SK-N-SH (cell line): ENCODE measurements at regions not wholly inside any gene's neighbourhood (a gene's known extent, or its start where the extent isn't known, plus 50 kb on each side); places are given as distances from the start of the nearest gene placed in this dataset.

Experiments used
- CTCF ChIA-PET: fragments of 300-600, 350-600 bp; formaldehyde crosslinking; extraction: SDS; loops from one replicate; lab custom pipeline; 2021; lab: Yijun Ruan, JAX
- POLR2A ChIA-PET: fragments of 350-600 bp; sonication (Branson Sonifier 250); formaldehyde crosslinking; extraction: SDS; loops from one replicate; lab custom pipeline; 2020; ENCODE audit warnings: antibody characterized with exemption, inconsistent platforms; lab: Yijun Ruan, JAX
- DNase-seq: peaks from one replicate; pipeline ENCODE4 v3.0.0; 2012
- H2AFZ ChIP-seq: fragments of 200-600 bp; sonication (generic); 2 replicates; pipeline ENCODE4 v1.8.1; 2016; ENCODE audit warnings: antibody characterized with exemption, mild to moderate bottlenecking, low read depth
- H3F3A ChIP-seq: fragments of 200-600 bp; sonication (generic); replicated peaks from 2 replicates; pipeline ENCODE3; 2016; ENCODE audit warnings: antibody characterized with exemption, mild to moderate bottlenecking; ENCODE audit not compliant: insufficient read depth
- H3K27ac ChIP-seq, 2 experiments: fragments of 200-500 bp in 1 of 2; fragments of 200-600 bp in 1 of 2; sonication (Bioruptor generic) in 1 of 2; sonication (generic), shearing (Covaris generic) in 1 of 2; 2 replicates each; pipeline versions ENCODE4 v1.5.1 to v1.6.1; 2014 to 2016; ENCODE audit warnings: low read depth in 2 of 2, inconsistent platforms in 1 of 2, low read length in 1 of 2, mild to moderate bottlenecking in 1 of 2, mixed read lengths in 1 of 2
- H3K27me3 ChIP-seq: fragments of 200-600 bp; sonication (generic), shearing (Covaris generic); 2 replicates; pipeline ENCODE4 v1.6.1; 2016; ENCODE audit warnings: mixed run types; ENCODE audit not compliant: insufficient read depth
- H3K36me3 ChIP-seq, 2 experiments: fragments of 200-500 bp in 1 of 2; fragments of 200-600 bp in 1 of 2; sonication (Bioruptor generic) in 1 of 2; sonication (generic) in 1 of 2; replicated peaks in 1 of 2; 2 replicates each; pipeline versions ENCODE3 to v1.5.1; 2014 to 2016; ENCODE audit warnings: low read length in 1 of 2, mild to moderate bottlenecking in 1 of 2; ENCODE audit not compliant: insufficient read depth in 2 of 2, control insufficient read depth in 1 of 2
- H3K4me1 ChIP-seq, 2 experiments: fragments of 200-500 bp in 1 of 2; fragments of 200-600 bp in 1 of 2; sonication (Bioruptor generic) in 1 of 2; sonication (generic), shearing (Covaris generic) in 1 of 2; 2 replicates each; pipeline versions ENCODE4 v1.5.1 to v1.6.1; 2014 to 2016; ENCODE audit warnings: low read depth in 1 of 2, low read length in 1 of 2, mixed run types in 1 of 2; ENCODE audit not compliant: insufficient read depth in 2 of 2, control insufficient read depth in 1 of 2
- H3K4me2 ChIP-seq: fragments of 200-600 bp; sonication (generic), shearing (Covaris generic); 2 replicates; pipeline ENCODE4 v1.6.1; 2017; ENCODE audit warnings: mixed run types
- H3K4me3 ChIP-seq, 2 experiments: fragments of 200-500 bp in 1 of 2; fragments of 200-600 bp in 1 of 2; sonication (Bioruptor generic) in 1 of 2; sonication (generic), shearing (Covaris generic) in 1 of 2; 2 replicates each; pipeline versions ENCODE4 v1.5.1 to v1.8.1; 2014 to 2016; ENCODE audit warnings: low read depth in 2 of 2, inconsistent platforms in 1 of 2, low read length in 1 of 2, mild to moderate bottlenecking in 1 of 2, mixed read lengths in 1 of 2, moderate library complexity in 1 of 2
- H3K79me2 ChIP-seq: fragments of 200-600 bp; sonication (generic); 2 replicates; pipeline ENCODE4 v1.8.1; 2017; ENCODE audit warnings: mild to moderate bottlenecking; ENCODE audit not compliant: insufficient read depth
- H3K9ac ChIP-seq: fragments of 200-600 bp; sonication (generic); 2 replicates; pipeline ENCODE4 v1.6.1; 2017; ENCODE audit warnings: mixed run types
- H3K9me2 ChIP-seq: fragments of 200-600 bp; sonication (generic); 2 replicates; pipeline ENCODE4 v1.6.1; 2017; ENCODE audit warnings: mixed run types
- H3K9me3 ChIP-seq: fragments of 200-600 bp; sonication (generic); 2 replicates; pipeline ENCODE4 v1.6.1; 2017; ENCODE audit warnings: mixed run types, mild to moderate bottlenecking, moderate library complexity
- H4K20me1 ChIP-seq: fragments of 200-600 bp; sonication (generic); 2 replicates; pipeline ENCODE4 v1.6.1; 2017; ENCODE audit warnings: mild to moderate bottlenecking, mixed run types; ENCODE audit not compliant: insufficient read depth
- CHD2 ChIP-seq: fragments of 150-350 bp; IDR thresholded peaks from 2 replicates; pipeline ENCODE4 v1.6.1; 2018; ENCODE audit warnings: low read length; ENCODE audit not compliant: partially characterized antibody
- ELF1 ChIP-seq: IDR thresholded peaks from 2 replicates; pipeline ENCODE4 v1.4.0; 2012
- EP300 ChIP-seq, 2 experiments: IDR thresholded peaks; 2 replicates each; pipeline versions ENCODE4 v1.4.0 to v1.6.1; 2012; ENCODE audit warnings: borderline replicate concordance in 1 of 2, low read depth in 1 of 2, low read length in 1 of 2
- EZH2phosphoT487 ChIP-seq: fragments of 200-600 bp; sonication (generic); IDR thresholded peaks from 2 replicates; pipeline ENCODE4 v1.6.1; 2017; ENCODE audit warnings: low read depth, mixed run types, mild to moderate bottlenecking, antibody characterized with exemption, moderate library complexity, borderline replicate concordance
- FOSL2 ChIP-seq: IDR thresholded peaks from 2 replicates; pipeline ENCODE4 v1.4.0; 2012; ENCODE audit warnings: low read depth, mild to moderate bottlenecking, moderate library complexity, borderline replicate concordance
- FOXJ3 ChIP-seq: sonication (generic); formaldehyde crosslinking; IDR thresholded peaks from 2 replicates; pipeline ENCODE4 v1.5.1; 2020; ENCODE audit warnings: mild to moderate bottlenecking, missing genetic modification reagents
- FOXM1 ChIP-seq: IDR thresholded peaks from 2 replicates; pipeline ENCODE4 v1.4.0; 2012; ENCODE audit warnings: low read depth, mild to moderate bottlenecking
- NFIC ChIP-seq: IDR thresholded peaks from 2 replicates; pipeline ENCODE4 v1.4.0; 2012; ENCODE audit warnings: borderline replicate concordance
- PBX3 ChIP-seq: IDR thresholded peaks from 2 replicates; pipeline ENCODE4; 2012
- POLR2AphosphoS5 ChIP-seq: IDR thresholded peaks from 2 replicates; pipeline ENCODE4 v1.6.1; 2012; ENCODE audit warnings: low read depth, low read length
- RAD21 ChIP-seq: IDR thresholded peaks from 2 replicates; pipeline ENCODE4 v1.6.1; 2012; ENCODE audit warnings: mild to moderate bottlenecking, low read length
- RCOR1 ChIP-seq: fragments of 150-350 bp; IDR thresholded peaks from 2 replicates; pipeline ENCODE4 v1.6.1; 2017; ENCODE audit warnings: antibody characterized with exemption, low read length
- RFX5 ChIP-seq: IDR thresholded peaks from 2 replicates; pipeline ENCODE4 v1.6.1; 2012; ENCODE audit warnings: mild to moderate bottlenecking, improper control_type of control experiment, low read length
- SIN3A ChIP-seq: IDR thresholded peaks from 2 replicates; pipeline ENCODE4 v1.6.1; 2012; ENCODE audit warnings: low read depth, mild to moderate bottlenecking, low read length, moderate library complexity, borderline replicate concordance
- SMC3 ChIP-seq: IDR thresholded peaks from 2 replicates; pipeline ENCODE4 v1.6.1; 2012; ENCODE audit warnings: low read depth, low read length, improper control_type of control experiment
- TAF1 ChIP-seq: IDR thresholded peaks from 2 replicates; pipeline ENCODE4 v1.6.1; 2012; ENCODE audit warnings: low read depth, mild to moderate bottlenecking, low read length, moderate library complexity, borderline replicate concordance
- TCF12 ChIP-seq: IDR thresholded peaks from 2 replicates; pipeline ENCODE4 v1.4.0; 2012
- TEAD4 ChIP-seq: IDR thresholded peaks from 2 replicates; pipeline ENCODE4 v1.4.0; 2012; ENCODE audit warnings: mild to moderate bottlenecking, borderline replicate concordance; ENCODE audit not compliant: insufficient read depth
- USF2 ChIP-seq: fragments of 150-350 bp; IDR thresholded peaks from 2 replicates; pipeline ENCODE4 v1.6.1; 2017; ENCODE audit warnings: antibody characterized with exemption, low read length, low read depth, borderline replicate concordance
- WGBS: methylation state at CpG from one replicate; pipeline ENCODE4 v1.1.6; 2017; ENCODE audit warnings: low lambda C conversion rate; 5-methylcytosine and 5-hydroxymethylcytosine counted together

GRCh38 chr1:224519874-224520273 is 85.3 kb upstream of the WDR26 start:
- no peaks in the 10 kb centered on the region for H3K79me2 ChIP-seq
- no peaks in the 10 kb centered on the region for H3K9me2 ChIP-seq
- H3F3A ChIP-seq: peaks cover 7% of the 10 kb centered on the region
- no peak overlapping the region for H3K9ac ChIP-seq
- H3K9me3 ChIP-seq: no peaks in the 10 kb centered on the region
- H3K27me3 ChIP-seq: no peaks in the 10 kb centered on the region
- H2AFZ ChIP-seq: no peak overlapping the region
- TF ChIP-seq USF2 (no peak), FOXJ3 (CRISPR knock-in tag) (no peak), NFIC (no peak), RCOR1 (no peak), PBX3 (no peak), CHD2 (no peak), RFX5 (no peak)
- H3K4me2 ChIP-seq: no peak overlapping the region
- ChIA-PET POLR2A (no interaction called here), CTCF (interaction anchor here (0.7 to 1.6 kb wide), 4 partner anchors 15 to 403 kb away, joined by 3 to 6 read pairs (median 3); no protein-coding TSS in a partner anchor)
- DNase-seq: no peak
- H4K20me1 ChIP-seq: no peaks in the 10 kb centered on the region
- H3K27ac ChIP-seq: no peak overlapping the region
- no peaks in the 10 kb centered on the region for H3K36me3 ChIP-seq
- peaks cover 0 to 1% of the 10 kb centered on the region in 2 experiments; a peak in 2 of 4 replicates for H3K4me1 ChIP-seq
- no peak overlapping the region for H3K4me3 ChIP-seq

- no peak for DNase-seq
- Histone ChIP-seq H3K9me3 (no peaks in the 10 kb centered on the region), H3K9me2 (no peaks in the 10 kb centered on the region), H3F3A (peaks cover 10% of the 10 kb centered on the region), H3K27ac (no peak overlapping the region), H3K4me3 (no peak overlapping the region), H3K4me1 (peaks cover 0 to 7% of the 10 kb centered on the region in 2 experiments; a peak in 2 of 4 replicates), H4K20me1 (no peaks in the 10 kb centered on the region), H3K79me2 (no peaks in the 10 kb centered on the region), H3K27me3 (no peaks in the 10 kb centered on the region), H3K36me3 (no peaks in the 10 kb centered on the region), H3K4me2 (no peak overlapping the region), H2AFZ (no peak overlapping the region), H3K9ac (no peak overlapping the region)
- no peak for TF ChIP-seq RCOR1
- TF ChIP-seq RAD21: no peak
- no peak for TF ChIP-seq EZH2phosphoT487
- no peak for TF ChIP-seq FOSL2
- no peak for TF ChIP-seq FOXJ3 (CRISPR knock-in tag)
- no peak for TF ChIP-seq SMC3
- TF ChIP-seq PBX3: no peak
- no peak for TF ChIP-seq SIN3A
- no peak for TF ChIP-seq TEAD4
- no peak for TF ChIP-seq USF2
- no peak for TF ChIP-seq EP300 (IDR thresholded peaks at IDR 0.05; ENCODE audit: borderline replicate concordance in 1 of 2, low read depth in 1 of 2, low read length in 1 of 2)
- no peak for TF ChIP-seq FOXM1
- no peak for TF ChIP-seq POLR2AphosphoS5
- no peak for TF ChIP-seq TCF12
- TF ChIP-seq TAF1: no peak
- no peak for TF ChIP-seq ELF1
- 81% methylated on average over 4 of the region's 4 CpGs for WGBS
- CTCF ChIA-PET: interaction anchor here (0.7 to 1.6 kb wide), 2 partner anchors 330 to 402 kb away, joined by 3 to 6 read pairs; no protein-coding TSS in a partner anchor
- POLR2A ChIA-PET: no interaction called here
These were observed 86.2 kb upstream of the WDR26 start for GRCh38 chr1:224520808-224521207.
